ENCODE measurements at regions not wholly inside any gene's neighbourhood (a gene's known extent, or its start where the extent isn't known, plus 50 kb on each side); places are given as distances from the start of the nearest gene placed in this dataset.

DNA sequence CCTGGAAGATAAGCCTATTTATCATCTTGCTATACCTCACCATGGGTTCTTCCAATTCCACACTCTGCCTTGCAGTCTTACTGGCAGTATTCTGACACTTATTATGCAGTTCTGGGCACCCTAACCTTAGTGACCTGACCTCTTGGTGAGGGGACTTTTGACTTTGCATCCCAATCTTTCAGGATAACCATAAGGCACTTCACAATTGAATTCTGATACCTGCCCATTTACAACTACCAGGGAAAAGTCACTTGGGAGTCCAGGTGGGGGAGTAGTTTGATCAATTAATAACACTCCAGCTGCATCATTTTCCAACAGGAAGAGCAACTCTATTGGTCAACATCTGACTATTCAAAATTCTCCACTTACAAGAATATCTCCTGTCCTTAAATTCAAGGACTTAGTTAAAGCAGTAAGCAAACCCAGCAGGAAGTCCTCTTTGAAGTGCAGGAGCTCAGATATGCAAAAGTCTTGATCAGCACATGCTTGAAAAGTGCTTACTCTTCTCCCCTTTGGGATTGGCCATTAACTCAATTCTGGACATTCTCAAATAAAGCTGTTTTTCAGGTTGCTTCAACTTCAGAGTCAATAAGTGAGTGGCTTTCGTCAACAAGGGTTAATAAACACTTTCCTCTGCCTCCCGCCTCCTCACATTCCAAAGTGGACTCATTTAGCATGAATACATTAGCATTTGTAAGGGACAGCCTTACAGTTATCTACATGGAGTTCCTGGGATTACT is 177.4 kb upstream of the NRIP1 start:
- no peak for DNase-seq (ENCODE audit: low spot score)

- no peak for DNase-seq (ENCODE audit: low spot score)
Observed at GRCh38 chr21:15242906-15243305, 178.1 kb upstream of the NRIP1 start.

- no peak for DNase-seq (ENCODE audit: low spot score)
Observed at GRCh38 chr21:15243406-15243805, 178.6 kb upstream of the NRIP1 start.

DNA sequence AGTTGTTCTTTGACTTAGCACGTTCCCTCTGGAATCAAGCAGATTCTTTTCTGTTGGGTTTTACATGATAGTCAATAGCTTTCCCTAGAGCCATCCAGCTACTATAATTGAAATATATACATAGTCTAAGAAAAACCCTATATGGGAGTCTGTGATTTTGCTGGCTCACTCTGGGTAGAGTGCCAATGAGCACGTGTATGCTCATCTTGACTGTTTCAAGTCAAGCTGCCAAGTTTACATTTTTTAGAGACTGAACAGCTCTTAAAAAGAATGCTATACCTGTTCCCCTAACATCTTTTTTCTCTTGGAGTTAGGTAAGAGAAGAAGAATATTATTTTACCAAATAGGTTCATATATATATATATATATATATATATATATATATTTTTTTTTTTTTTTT is 182.8 kb upstream of the NRIP1 start:
- no peak for DNase-seq (ENCODE audit: low spot score)

DNA sequence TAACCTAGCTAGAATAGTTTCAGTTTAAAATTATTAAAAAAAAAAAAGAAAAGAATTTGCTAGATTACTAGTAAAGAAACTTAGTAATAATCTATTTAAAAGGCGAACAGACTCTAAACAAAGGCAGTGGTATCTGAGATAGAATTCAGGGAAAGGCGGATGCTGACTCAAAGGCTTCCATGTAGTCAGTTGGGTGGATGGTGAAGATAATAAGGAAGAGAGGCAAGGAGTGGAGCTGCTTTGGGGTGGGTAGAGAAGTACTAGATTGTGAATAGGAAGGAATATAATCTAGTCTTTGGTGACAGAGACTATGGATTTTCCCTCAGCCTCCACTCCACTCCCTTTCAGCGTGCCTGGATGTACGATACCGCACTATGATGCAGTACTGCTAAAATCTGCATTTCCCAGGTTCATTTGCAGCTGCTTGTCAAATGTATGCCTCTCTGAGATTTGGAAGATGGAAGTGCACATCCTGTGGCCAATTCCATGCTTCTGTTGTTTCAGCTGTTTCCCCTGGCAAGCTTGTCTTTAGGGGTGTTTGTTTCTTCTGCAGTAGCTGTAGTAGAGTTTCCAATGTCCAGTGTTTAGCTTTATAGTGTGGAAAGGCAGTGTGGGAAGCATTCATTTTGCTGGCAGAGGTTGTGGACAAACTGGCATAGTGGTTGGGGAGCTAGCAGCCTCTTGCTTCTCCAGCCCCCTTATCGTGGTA is 184.6 kb upstream of the NRIP1 start:
- DNase-seq (ENCODE audit: low spot score): no peak

- DNase-seq (ENCODE audit: low spot score): no peak
Observed at GRCh38 chr21:15250384-15250783, 185.6 kb upstream of the NRIP1 start.

DNA sequence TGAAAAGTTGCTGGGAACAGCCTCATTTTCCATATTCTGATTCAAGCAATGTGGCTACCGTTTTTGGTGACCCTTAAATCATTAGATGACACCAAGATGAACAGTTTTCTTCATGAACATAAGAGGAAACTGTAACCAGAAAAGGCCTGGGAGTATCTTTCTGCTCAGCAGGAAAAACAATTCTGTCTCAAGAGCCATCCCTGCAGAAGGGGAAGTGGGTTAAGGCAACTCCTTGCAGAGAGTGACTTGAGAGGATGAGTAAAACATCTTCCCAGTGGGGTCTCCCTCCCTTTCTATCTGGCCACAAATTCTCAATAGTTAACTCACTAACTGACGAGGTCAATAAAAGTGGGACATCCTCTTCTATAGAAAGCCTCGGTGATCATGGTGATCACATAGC is 187.6 kb upstream of the NRIP1 start:
- DNase-seq (ENCODE audit: low spot score): no peak

DNA sequence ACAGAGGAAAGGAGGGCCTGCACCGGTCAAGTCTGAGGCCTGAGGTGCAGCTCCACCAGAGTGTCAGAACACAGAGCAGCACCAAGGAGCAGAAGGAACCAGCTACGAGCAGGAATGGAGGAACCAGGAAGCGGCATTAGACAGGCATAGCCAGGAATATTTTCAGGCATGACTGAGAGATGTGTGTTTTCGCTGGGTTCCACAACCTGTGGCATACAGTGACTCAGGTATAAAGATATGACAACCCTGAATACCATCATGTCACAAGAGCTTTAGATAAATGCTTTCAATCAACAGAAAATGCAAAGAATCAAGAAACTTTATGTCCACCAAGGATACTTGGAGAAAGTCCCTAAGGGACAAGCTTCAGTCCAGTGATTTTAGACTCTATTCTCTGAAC is 189.3 kb upstream of the NRIP1 start:
- DNase-seq (ENCODE audit: low spot score): no peak

GRCh38 chr21:15255261-15255660 is 190.5 kb upstream of the NRIP1 start:
- DNase-seq (ENCODE audit: low spot score): no peak

GRCh38 chr21:15255763-15256162 is 191.0 kb upstream of the NRIP1 start:
- DNase-seq (ENCODE audit: low spot score): no peak

DNA sequence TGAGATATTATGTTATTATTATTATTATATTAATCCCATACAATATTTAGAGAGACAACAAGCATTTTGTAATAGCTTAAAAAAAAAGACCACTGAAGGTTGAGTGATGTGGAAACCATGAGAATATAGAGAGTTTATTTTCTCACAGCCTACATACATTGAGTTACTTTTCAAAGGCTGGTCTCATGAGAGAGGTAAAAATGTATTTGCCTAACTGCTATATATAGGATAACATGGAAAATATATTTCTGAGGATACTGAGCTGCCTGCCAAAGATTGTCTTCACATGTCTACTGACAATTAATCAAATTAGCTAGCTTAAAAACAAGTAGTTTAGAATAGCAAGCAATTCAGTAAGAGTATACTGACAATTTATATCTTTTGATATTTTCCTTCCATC is 192.2 kb upstream of the NRIP1 start:
- DNase-seq (ENCODE audit: low spot score): no peak

- no peak for DNase-seq (ENCODE audit: low spot score)
Observed at GRCh38 chr21:15257646-15258045, 192.8 kb upstream of the NRIP1 start.

- DNase-seq (ENCODE audit: low spot score): no peak
Observed at GRCh38 chr21:15259824-15260223, 195.0 kb upstream of the NRIP1 start.

DNA sequence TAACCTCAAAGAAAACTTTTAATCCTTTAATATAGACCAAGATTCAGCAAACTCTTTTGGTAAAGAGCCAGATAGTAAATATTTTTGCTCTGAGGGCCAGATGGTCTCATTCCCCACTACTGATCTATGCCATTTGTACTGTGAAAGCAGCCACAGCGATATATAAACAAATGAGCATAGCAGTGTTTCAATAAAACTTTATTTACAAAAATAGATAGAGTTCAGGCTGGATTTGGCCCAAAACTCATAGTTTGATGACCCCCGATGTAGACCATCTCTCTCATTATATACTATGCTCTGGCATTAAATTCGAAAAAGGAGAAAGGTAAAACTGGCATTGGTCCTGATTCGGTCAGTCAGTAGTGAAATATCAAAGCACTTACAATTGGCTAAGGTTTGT is 195.8 kb upstream of the NRIP1 start:
- DNase-seq (ENCODE audit: low spot score): no peak

GRCh38 chr21:15264084-15264665 is 199.4 kb upstream of the NRIP1 start:
- no peak for DNase-seq (ENCODE audit: low spot score)

DNA sequence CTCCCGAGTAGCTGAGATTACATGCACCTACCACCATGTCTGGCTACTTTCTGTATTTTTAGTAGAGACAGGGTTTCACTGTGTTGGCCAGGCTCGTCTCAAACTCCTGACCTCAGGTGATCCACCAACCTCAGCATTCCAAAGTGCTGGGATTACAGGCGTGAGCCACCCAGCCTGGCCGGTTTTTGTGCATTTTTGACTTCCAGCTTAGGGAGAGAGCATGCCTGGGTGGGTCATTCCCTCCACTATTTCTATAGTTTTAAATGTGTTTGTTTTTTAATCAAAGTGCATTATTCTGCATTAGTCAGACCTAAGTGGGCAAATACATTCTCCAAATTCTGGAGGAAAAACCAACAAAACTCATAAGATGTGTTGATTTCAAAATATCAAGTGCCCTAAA is 207.4 kb upstream of the NRIP1 start:
- no peak for DNase-seq (ENCODE audit: low spot score)

GRCh38 chr21:15272591-15272990 is 207.8 kb upstream of the NRIP1 start:
- DNase-seq (ENCODE audit: low spot score): no peak

GRCh38 chr21:15273244-15273643 is 208.4 kb upstream of the NRIP1 start:
- no peak for DNase-seq (ENCODE audit: low spot score)

GRCh38 chr21:15274701-15275485 is 210.1 kb upstream of the NRIP1 start:
- no peak for DNase-seq (ENCODE audit: low spot score)

- no peak for DNase-seq (ENCODE audit: low spot score)
Observed at GRCh38 chr21:15275615-15276235, 210.9 kb upstream of the NRIP1 start.

DNA sequence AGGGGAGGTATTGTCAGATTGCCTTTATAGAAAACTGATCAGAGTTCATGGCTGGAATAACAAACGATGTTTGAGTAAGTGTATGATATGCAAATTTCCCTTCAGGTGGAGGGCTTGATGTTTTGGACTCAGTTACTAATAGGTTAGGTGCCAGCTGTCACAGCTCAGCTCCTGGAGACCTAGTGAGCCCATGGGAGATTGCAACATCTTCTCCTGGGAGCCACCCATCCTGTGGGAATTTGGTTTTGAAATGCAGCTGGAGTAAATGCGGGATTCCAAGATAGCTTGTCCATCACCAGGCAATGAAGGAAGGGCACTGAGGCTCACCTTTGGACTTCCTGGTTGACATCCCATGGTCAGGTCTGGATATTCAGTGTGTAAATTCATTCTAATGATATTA is 211.4 kb upstream of the NRIP1 start:
- no peak for DNase-seq (ENCODE audit: low spot score)

GRCh38 chr21:15277466-15277865 is 212.7 kb upstream of the NRIP1 start:
- no peak for DNase-seq (ENCODE audit: low spot score)
